GM19395 (cell line): ENCODE measurements at regions not wholly inside any gene's neighbourhood (a gene's known extent, or its start where the extent isn't known, plus 50 kb on each side); places are given as distances from the start of the nearest gene placed in this dataset.
"Not testable (repeated sequence)": the region's sequence is repeated elsewhere in the genome, so short reads cannot be mapped to it uniquely, and the experiment has no call there.

Experiments used
- ATAC-seq: cut with Tn5 transposase; IDR thresholded peaks from one replicate; pipeline ENCODE4 v1.9.1; 2021; ENCODE audit warnings: mild to moderate bottlenecking, moderate library complexity; ENCODE audit not compliant: unreplicated experiment

- no peak for ATAC-seq
Measured at GRCh38 chr9:28941856-28942255, 1368.6 kb upstream of the C9orf72 start.

- ATAC-seq, result no peak
Measured at GRCh38 chr9:28942941-28943340, 1369.7 kb upstream of the C9orf72 start.

GRCh38 chr9:28946648-28947047, 1373.4 kb upstream of the C9orf72 start:
- ATAC-seq, result no peak

GRCh38 chr9:28951945-28952344, 1378.7 kb upstream of the C9orf72 start:
- no peak for ATAC-seq

- no peak for ATAC-seq
Measured at GRCh38 chr9:28956116-28956880, 1383.0 kb upstream of the C9orf72 start.

- ATAC-seq, result no peak
Measured at GRCh38 chr9:28960602-28961001, 1387.3 kb upstream of the C9orf72 start.

GRCh38 chr9:28961623-28962022, 1388.3 kb upstream of the C9orf72 start:
- ATAC-seq, result no peak

- no peak for ATAC-seq
Measured at GRCh38 chr9:28967226-28967625, 1393.9 kb upstream of the C9orf72 start.

- ATAC-seq, result no peak
Measured at GRCh38 chr9:28970241-28970654, 1397.0 kb upstream of the C9orf72 start.

- no peak for ATAC-seq
Measured at GRCh38 chr9:28971881-28972280, 1398.6 kb upstream of the C9orf72 start.

- ATAC-seq, result no peak
Measured at GRCh38 chr9:28976250-28976649, 1403.0 kb upstream of the C9orf72 start.

- no peak for ATAC-seq
Measured at GRCh38 chr9:28976684-28977083, 1403.4 kb upstream of the C9orf72 start.

GRCh38 chr9:28981129-28981528, 1407.8 kb upstream of the C9orf72 start:
- ATAC-seq, result no peak

GRCh38 chr9:28981711-28982110, 1408.4 kb upstream of the C9orf72 start:
- ATAC-seq, result no peak

GRCh38 chr9:28984016-28984415, 1410.7 kb upstream of the C9orf72 start:
- no peak for ATAC-seq

GRCh38 chr9:28990009-28990408, 1416.7 kb upstream of the C9orf72 start:
- ATAC-seq, result not testable (repeated sequence)

GRCh38 chr9:28999057-28999456, 1425.8 kb upstream of the C9orf72 start:
- ATAC-seq, result no peak

- no peak for ATAC-seq
Measured at GRCh38 chr9:28999806-29000205, 1426.5 kb upstream of the C9orf72 start.

GRCh38 chr9:29001006-29001405, 1427.7 kb upstream of the C9orf72 start:
- ATAC-seq, result no peak

GRCh38 chr9:29004988-29005387, 1431.7 kb upstream of the C9orf72 start:
- no peak for ATAC-seq

- no peak for ATAC-seq
Measured at GRCh38 chr9:29006628-29007027, 1433.3 kb upstream of the C9orf72 start.

GRCh38 chr9:29012911-29013310, 1439.6 kb upstream of the C9orf72 start:
- no peak for ATAC-seq

GRCh38 chr9:29021632-29022031, 1448.4 kb upstream of the C9orf72 start:
- no peak for ATAC-seq
